ENCODE measurements at regions not wholly inside any gene's neighbourhood (a gene's known extent, or its start where the extent isn't known, plus 50 kb on each side); places are given as distances from the start of the nearest gene placed in this dataset.

DNA sequence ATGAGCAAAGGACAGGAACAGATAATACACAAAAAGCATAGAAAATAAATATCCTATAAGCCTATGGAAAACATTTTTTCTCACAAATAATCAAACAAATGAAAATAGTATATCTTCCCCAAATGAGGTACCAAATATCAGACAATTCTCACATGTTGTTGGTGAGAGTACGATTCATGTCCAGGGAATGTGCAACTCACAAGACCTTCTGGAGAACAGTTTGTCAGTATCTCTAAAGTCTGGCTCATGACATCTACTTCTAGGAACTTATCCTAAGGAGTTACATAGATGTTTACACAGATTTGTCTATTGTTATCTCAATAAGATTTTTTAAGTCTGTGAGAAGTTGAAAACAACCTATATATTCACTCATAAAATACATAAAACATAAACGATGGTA, 80.3 kb upstream of the ARHGEF7 start:
- no peak overlapping the region for H3K23ac ChIP-seq (ENCODE audit: insufficient read length)
- WGBS, 2 experiments (ENCODE audit: extremely low coverage in 1 of 2, insufficient coverage in 1 of 2, insufficient read length in 1 of 2, insufficient replicate concordance in 2 of 2, low coverage in 1 of 2, low lambda C conversion rate in 2 of 2, missing lambda C conversion rate in 1 of 2): 92% methylated on average over 2 of the region's 2 CpGs; no CpG with 5 or more reads in 1 of the 2 experiments
- no peak overlapping the region for H4K91ac ChIP-seq (replicated peaks; ENCODE audit: insufficient read length, low read length)
- no peaks in the 10 kb centered on the region for H3K27me3 ChIP-seq (replicated peaks in 1 of 4; ENCODE audit: control insufficient read depth in 3 of 4, extremely low read depth in 1 of 4, insufficient read depth in 3 of 4, low read length in 3 of 4)
- no peak overlapping the region for H3K4me2 ChIP-seq (ENCODE audit: insufficient read depth in 1 of 2, low read depth in 2 of 2, low read length in 2 of 2)
- no peak overlapping the region for H2AK5ac ChIP-seq (ENCODE audit: low read depth, low read length)
- H3K27ac ChIP-seq (ENCODE audit: low read depth, low read length): no peak overlapping the region
- H3K56ac ChIP-seq (replicated peaks; ENCODE audit: insufficient read length, low read depth, low read length): no peak overlapping the region
- ChIA-PET POLR2A (ENCODE audit: partially characterized antibody) (no interaction called here), CTCF (ENCODE audit: partially characterized antibody) (interaction anchor here (1.2 kb wide), 1 partner anchor 13 kb away, joined by 3 read pairs; no protein-coding TSS in a partner anchor)
- FAIRE-seq: no peak
- H3K18ac ChIP-seq (ENCODE audit: extremely low read depth, low read length): no peak overlapping the region
- no peak overlapping the region for H2BK15ac ChIP-seq (ENCODE audit: low read length)
- H2BK120ac ChIP-seq (replicated peaks; ENCODE audit: low read depth, low read length): no peak overlapping the region
- H3K36me3 ChIP-seq (ENCODE audit: control insufficient read depth in 2 of 4, insufficient read depth in 4 of 4, low read length in 3 of 4): no peaks in the 10 kb centered on the region
- H3K79me2 ChIP-seq (ENCODE audit: control insufficient read depth in 1 of 2, insufficient read depth in 2 of 2, low read length in 2 of 2): no peaks in the 10 kb centered on the region
- no peaks in the 10 kb centered on the region for H4K20me1 ChIP-seq (replicated peaks in 1 of 2; ENCODE audit: control insufficient read depth in 1 of 2, insufficient read depth in 2 of 2, low read length in 2 of 2)
- no peak overlapping the region for H4K8ac ChIP-seq (ENCODE audit: extremely low read depth, insufficient read depth, low read length)
- H2BK20ac ChIP-seq (ENCODE audit: low read length): no peak overlapping the region
- H3K14ac ChIP-seq (ENCODE audit: insufficient read length): no peak overlapping the region
- H2AFZ ChIP-seq (ENCODE audit: low read length): no peak overlapping the region
- H2BK5ac ChIP-seq (ENCODE audit: low read depth, low read length): no peak overlapping the region
- no peak for DNase-seq (ENCODE audit: low read depth in 1 of 2, low spot score in 2 of 2)
- H4K5ac ChIP-seq (ENCODE audit: insufficient read length, low read depth, low read length): no peak overlapping the region
- H2BK12ac ChIP-seq (ENCODE audit: low read depth, low read length): no peak overlapping the region
- H3K9ac ChIP-seq (replicated peaks in 1 of 4; ENCODE audit: extremely low read depth in 1 of 4, low read depth in 3 of 4, low read length in 3 of 4): no peak overlapping the region
- no peak for TF ChIP-seq TBP (IDR thresholded peaks at IDR 0.05; ENCODE audit: low read depth, low read length)
- TF ChIP-seq CEBPB (IDR thresholded peaks at IDR 0.05; ENCODE audit: low read depth, low read length): no peak
- TF ChIP-seq HDAC6 (IDR thresholded peaks at IDR 0.05; ENCODE audit: low read depth, low read length): no peak
- no peak for TF ChIP-seq ZNF274 (IDR thresholded peaks at IDR 0.05; ENCODE audit: borderline replicate concordance, extremely low read depth, low read length)
- no peaks in the 10 kb centered on the region for H3K9me3 ChIP-seq (ENCODE audit: insufficient read depth in 2 of 2, low read depth in 1 of 2, low read length in 1 of 2)
- no peak overlapping the region for H3K4ac ChIP-seq (replicated peaks; ENCODE audit: insufficient read length, low read depth, low read length)
- H3K79me1 ChIP-seq (ENCODE audit: low read depth, low read length): no peaks in the 10 kb centered on the region
- H3K4me1 ChIP-seq (replicated peaks in 1 of 4; ENCODE audit: control insufficient read depth in 3 of 4, insufficient read depth in 4 of 4, low read length in 3 of 4): no peaks in the 10 kb centered on the region
- no peaks in the 10 kb centered on the region for H3K23me2 ChIP-seq (ENCODE audit: low read depth, low read length)
- no peak overlapping the region for H3K4me3 ChIP-seq (ENCODE audit: extremely low read depth in 1 of 4, insufficient read depth in 2 of 4, low read depth in 3 of 4, low read length in 4 of 4)

Data from H1 (cell line).